H9 (cell line): ENCODE measurements at regions not wholly inside any gene's neighbourhood (a gene's known extent, or its start where the extent isn't known, plus 50 kb on each side); places are given as distances from the start of the nearest gene placed in this dataset.

Experiments used
- DNase-seq: peaks from one replicate; pipeline ENCODE4 v3.0.0-alpha.2; 2017
- H2AFZ ChIP-seq: one replicate; pipeline ENCODE4 v1.6.1; 2013; ENCODE audit warnings: mild to moderate bottlenecking, low read length, control low read depth, moderate library complexity
- H2AK5ac ChIP-seq: 2 replicates; pipeline ENCODE4 v1.6.1; 2013; ENCODE audit warnings: low read length, control low read depth, mixed read lengths; ENCODE audit not compliant: insufficient read length
- H2BK120ac ChIP-seq: one replicate; pipeline ENCODE4 v1.6.1; 2013; ENCODE audit warnings: low read depth, mild to moderate bottlenecking, low read length, control low read depth, inconsistent platforms; ENCODE audit not compliant: poor library complexity, severe bottlenecking
- H2BK12ac ChIP-seq: 2 replicates; pipeline ENCODE4 v1.6.1; 2013; ENCODE audit warnings: low read length, control low read depth, mixed read lengths, low read depth; ENCODE audit not compliant: insufficient read length
- H2BK15ac ChIP-seq: 2 replicates; pipeline ENCODE4 v1.6.1; 2013; ENCODE audit warnings: low read depth, low read length, control low read depth
- H2BK20ac ChIP-seq: one replicate; pipeline ENCODE4 v1.6.1; 2013; ENCODE audit warnings: low read depth, mild to moderate bottlenecking, low read length, control low read depth, inconsistent platforms; ENCODE audit not compliant: poor library complexity, severe bottlenecking
- H2BK5ac ChIP-seq: 2 replicates; pipeline ENCODE4 v1.6.1; 2013; ENCODE audit warnings: low read length, control low read depth, mixed read lengths; ENCODE audit not compliant: insufficient read length
- H3K14ac ChIP-seq: 2 replicates; pipeline ENCODE4 v1.6.1; 2013; ENCODE audit warnings: low read length, control low read depth; ENCODE audit not compliant: insufficient read depth
- H3K18ac ChIP-seq: 2 replicates; pipeline ENCODE4 v1.6.1; 2013; ENCODE audit warnings: low read depth, mild to moderate bottlenecking, mixed read lengths, low read length, control low read depth; ENCODE audit not compliant: insufficient read length
- H3K23ac ChIP-seq: 2 replicates; pipeline ENCODE4 v1.6.1; 2013; ENCODE audit warnings: low read length, control low read depth, mixed read lengths, low read depth; ENCODE audit not compliant: insufficient read length
- H3K23me2 ChIP-seq: 2 replicates; pipeline ENCODE4 v1.6.1; 2013; ENCODE audit warnings: low read depth, mild to moderate bottlenecking, mixed read lengths, low read length, control low read depth; ENCODE audit not compliant: insufficient read length, poor library complexity, severe bottlenecking
- H3K27ac ChIP-seq: 2 replicates; pipeline ENCODE4 v1.5.1; 2013; ENCODE audit warnings: low read length, control low read depth, mixed read lengths, low read depth; ENCODE audit not compliant: insufficient read length
- H3K27me3 ChIP-seq: 2 replicates; pipeline ENCODE4 v1.6.1; 2013; ENCODE audit warnings: low read length, control low read depth, inconsistent platforms; ENCODE audit not compliant: insufficient read depth
- H3K4ac ChIP-seq: 2 replicates; pipeline ENCODE4 v1.6.1; 2013; ENCODE audit warnings: low read depth, mild to moderate bottlenecking, control low read depth, inconsistent platforms, low read length, moderate library complexity
- H3K4me1 ChIP-seq: 2 replicates; pipeline ENCODE4 v1.6.1; 2013; ENCODE audit warnings: low read length, control low read depth, inconsistent platforms; ENCODE audit not compliant: insufficient read depth
- H3K4me2 ChIP-seq: 2 replicates; pipeline ENCODE4 v1.6.1; 2013; ENCODE audit warnings: low read length, control low read depth, mixed read lengths; ENCODE audit not compliant: insufficient read length, insufficient read depth
- H3K56ac ChIP-seq: 2 replicates; pipeline ENCODE4 v1.6.1; 2013; ENCODE audit warnings: low read depth, mild to moderate bottlenecking, mixed read lengths, low read length, control low read depth; ENCODE audit not compliant: insufficient read length
- H3K79me1 ChIP-seq: 2 replicates; pipeline ENCODE4 v1.6.1; 2013; ENCODE audit warnings: low read depth, mild to moderate bottlenecking, moderate library complexity, low read length, control low read depth, inconsistent platforms; ENCODE audit not compliant: insufficient read depth, poor library complexity, severe bottlenecking
- H3K79me2 ChIP-seq: 2 replicates; pipeline ENCODE4 v1.6.1; 2013; ENCODE audit warnings: low read length, control low read depth, inconsistent platforms; ENCODE audit not compliant: insufficient read depth
- H3K9ac ChIP-seq: 2 replicates; pipeline ENCODE4 v1.6.1; 2013; ENCODE audit warnings: low read length, control low read depth, mixed read lengths; ENCODE audit not compliant: insufficient read length; ENCODE audit errors: extremely low read depth
- H3K9me3 ChIP-seq: one replicate; pipeline ENCODE4 v1.6.1; 2013; ENCODE audit warnings: low read depth, low read length, inconsistent platforms; ENCODE audit not compliant: control insufficient read depth
- H3T11ph ChIP-seq: one replicate; pipeline ENCODE4 v1.6.1; 2013; ENCODE audit warnings: mild to moderate bottlenecking, low read length, control low read depth, inconsistent platforms
- H4K20me1 ChIP-seq: one replicate; pipeline ENCODE4 v1.6.1; 2013; ENCODE audit not compliant: control insufficient read depth, insufficient read length, insufficient read depth
- H4K5ac ChIP-seq: 2 replicates; pipeline ENCODE4 v1.6.1; 2013; ENCODE audit warnings: low read depth, mild to moderate bottlenecking, mixed read lengths, low read length, control low read depth; ENCODE audit not compliant: insufficient read length
- H4K8ac ChIP-seq: replicated peaks from 2 replicates; pipeline ENCODE4 v1.6.1; 2013; ENCODE audit warnings: low read length, control low read depth, mixed read lengths, low read depth; ENCODE audit not compliant: insufficient read length
- H4K91ac ChIP-seq: 2 replicates; pipeline ENCODE4 v1.6.1; 2013; ENCODE audit warnings: low read depth, mild to moderate bottlenecking, moderate library complexity, mixed read lengths, low read length, control low read depth; ENCODE audit not compliant: insufficient read length
- H3K27ac Mint-ChIP-seq, 3 experiments: 2 replicates in 2 of 3; 3 replicates in 1 of 3; pipeline ENCODE4 v1.8.0; 2020 to 2021; ENCODE audit warnings: mixed read lengths in 3 of 3, mild to moderate bottlenecking in 1 of 3, moderate library complexity in 1 of 3
- H3K27me3 Mint-ChIP-seq: 2 replicates; pipeline ENCODE4 v1.8.0; 2021; ENCODE audit warnings: low read depth, mild to moderate bottlenecking, moderate library complexity, mixed read lengths
- H3K36me3 Mint-ChIP-seq, 3 experiments: 2 replicates in 2 of 3; 3 replicates in 1 of 3; pipeline ENCODE4 v1.8.0; 2020 to 2021; ENCODE audit warnings: low read depth in 3 of 3, mixed read lengths in 3 of 3; ENCODE audit not compliant: insufficient read depth in 1 of 3
- H3K4me1 Mint-ChIP-seq, 2 experiments: 2 replicates each; pipeline ENCODE4 v1.8.0; 2020; ENCODE audit warnings: mixed read lengths in 2 of 2
- H3K4me3 Mint-ChIP-seq, 2 experiments: 2 replicates in 1 of 2; 3 replicates in 1 of 2; pipeline ENCODE4 v1.8.0; 2020 to 2021; ENCODE audit warnings: mild to moderate bottlenecking in 2 of 2, mixed read lengths in 2 of 2, moderate library complexity in 1 of 2
- H3K9me3 Mint-ChIP-seq, 2 experiments: 2 replicates in 1 of 2; 3 replicates in 1 of 2; pipeline ENCODE4 v1.8.0; 2020; ENCODE audit warnings: mild to moderate bottlenecking in 2 of 2, mixed read lengths in 2 of 2, moderate library complexity in 1 of 2
- WGBS: extraction: QIAGEN DNeasy Blood & Tissue Kit; methylation state at CpG from one replicate; pipeline ENCODE4 v1.1.7; 2013; ENCODE audit warnings: missing lambda C conversion rate, low lambda C conversion rate, mixed read lengths; ENCODE audit not compliant: insufficient read length; ENCODE audit errors: extremely low coverage; 5-methylcytosine and 5-hydroxymethylcytosine counted together
- TF ChIP-seq, protein P1 (sequence below): fragments of 200-600 bp; sonication (generic); conservative IDR thresholded peaks from 3 replicates; pipeline ENCODE4 v1.8.0; 2021; ENCODE audit warnings: antibody characterized with exemption, mild to moderate bottlenecking

DNA sequence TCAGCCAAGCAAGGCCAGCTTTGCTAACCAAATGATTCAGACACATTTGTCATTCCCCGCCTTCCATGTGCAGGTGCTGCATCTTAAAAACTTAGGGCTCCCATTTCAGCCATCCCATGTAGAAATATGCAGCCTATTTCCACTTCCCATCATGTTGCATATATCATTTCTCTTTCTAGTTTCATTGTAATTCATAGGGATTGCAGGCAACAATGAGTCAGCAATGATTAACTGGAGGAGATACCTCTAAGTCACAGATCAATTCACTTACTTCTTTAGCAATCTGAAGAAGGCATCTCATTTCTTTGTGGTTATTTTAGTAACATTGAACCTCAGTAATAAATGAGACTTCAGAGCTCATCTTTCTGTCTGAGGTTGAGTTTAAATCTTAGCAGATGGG lies 276.1 kb upstream of the PKDCC start:
- Histone ChIP-seq H3K79me1 (no peaks in the 10 kb centered on the region), H3K18ac (no peak overlapping the region), H4K8ac (no peak overlapping the region), H4K20me1 (no peaks in the 10 kb centered on the region), H2AFZ (no peak overlapping the region), H3K4me1 (0 out of 2 replicates have a peak, but pooled peaks cover 2% of the 10 kb centered on the region), H3K79me2 (no peaks in the 10 kb centered on the region), H3K9ac (no peak overlapping the region), H3T11ph (no peak overlapping the region), H2BK5ac (no peak overlapping the region), H2AK5ac (no peak overlapping the region), H2BK20ac (no peak overlapping the region), H4K5ac (no peak overlapping the region), H3K4me2 (no peak overlapping the region), H3K9me3 (no peaks in the 10 kb centered on the region), H3K27ac (no peak overlapping the region), H2BK15ac (no peak overlapping the region), H2BK120ac (no peak overlapping the region), H3K14ac (no peak overlapping the region), H2BK12ac (no peak overlapping the region), H3K4ac (no peak overlapping the region), H3K56ac (no peak overlapping the region), H3K23me2 (no peaks in the 10 kb centered on the region), H3K27me3 (no peaks in the 10 kb centered on the region), H3K23ac (no peak overlapping the region), H4K91ac (no peak overlapping the region)
- peaks cover 7 to 9% of the 10 kb centered on the region in 2 experiments for H3K9me3 Mint-ChIP-seq
- WGBS: no CpG with 5 or more reads among the region's 1 CpG
- H3K4me3 Mint-ChIP-seq: no peak overlapping the region
- no peak for DNase-seq
- TF ChIP-seq, protein P1, sequence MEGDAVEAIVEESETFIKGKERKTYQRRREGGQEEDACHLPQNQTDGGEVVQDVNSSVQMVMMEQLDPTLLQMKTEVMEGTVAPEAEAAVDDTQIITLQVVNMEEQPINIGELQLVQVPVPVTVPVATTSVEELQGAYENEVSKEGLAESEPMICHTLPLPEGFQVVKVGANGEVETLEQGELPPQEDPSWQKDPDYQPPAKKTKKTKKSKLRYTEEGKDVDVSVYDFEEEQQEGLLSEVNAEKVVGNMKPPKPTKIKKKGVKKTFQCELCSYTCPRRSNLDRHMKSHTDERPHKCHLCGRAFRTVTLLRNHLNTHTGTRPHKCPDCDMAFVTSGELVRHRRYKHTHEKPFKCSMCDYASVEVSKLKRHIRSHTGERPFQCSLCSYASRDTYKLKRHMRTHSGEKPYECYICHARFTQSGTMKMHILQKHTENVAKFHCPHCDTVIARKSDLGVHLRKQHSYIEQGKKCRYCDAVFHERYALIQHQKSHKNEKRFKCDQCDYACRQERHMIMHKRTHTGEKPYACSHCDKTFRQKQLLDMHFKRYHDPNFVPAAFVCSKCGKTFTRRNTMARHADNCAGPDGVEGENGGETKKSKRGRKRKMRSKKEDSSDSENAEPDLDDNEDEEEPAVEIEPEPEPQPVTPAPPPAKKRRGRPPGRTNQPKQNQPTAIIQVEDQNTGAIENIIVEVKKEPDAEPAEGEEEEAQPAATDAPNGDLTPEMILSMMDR: no peak
- no peak overlapping the region for H3K27ac Mint-ChIP-seq
- peaks cover 3% of the 10 kb centered on the region; the same call in 1 of the 2 replicates for H3K27me3 Mint-ChIP-seq
- H3K4me1 Mint-ChIP-seq: peaks cover 13 to 18% of the 10 kb centered on the region in 2 experiments
- peaks cover 0 to 9% (median 2%) of the 10 kb centered on the region in 3 experiments; a peak in 4 of 7 replicates for H3K36me3 Mint-ChIP-seq
